Heart left ventricle (tissue), 13 donors: ENCODE measurements at regions not wholly inside any gene's neighbourhood (a gene's known extent, or its start where the extent isn't known, plus 50 kb on each side); places are given as distances from the start of the nearest gene placed in this dataset.

Source experiments
- CTCF ChIP-seq, 12 donors: fragments of 200-600 bp; sonication (generic) in 4 of 12; IDR thresholded peaks; one replicate each; pipeline versions ENCODE4 v1.5.0 to v1.8.0; 2018 to 2022; ENCODE audit warnings: antibody characterized with exemption in 12 of 12, mild to moderate bottlenecking in 5 of 12
- POLR2A ChIP-seq, 2 donors: fragments of 450-650 bp; IDR thresholded peaks; one replicate each; pipeline ENCODE4 v1.6.1; 2017; ENCODE audit warnings: antibody characterized with exemption in 2 of 2, mild to moderate bottlenecking in 2 of 2, moderate library complexity in 2 of 2
- donor health status: ischemic (EF 13 %, LVEDD 7.1; RV severe dilation, severe dysfunction).
- donor health status: DM: no; HTN: yes; CAD: no.
- donor health status: DM: no; HTN: no; CAD: no.
- donor health status: ischemic (EF 25% LVEDD 6.9; RV normal size, moderate dysfunction).
- donor health status: ischemic (EF 25% LVEDD 5.7; RV mildly dilated, moderate dysfunction).
- donor health status: ischemic (EF 35%, LVEDD 5.7; RV mildly dilated, moderate dysfunction).
- donor health status: nonischemic (EF 11% LVEDD 7.7; RV severe dilation, severe dysfunction).
- donor health status: DM: yes; HTN: yes; CAD: no.
- donor health status: PGD.
- donor health status: ischemic (EF 29% LVEDD 5.4; RV normal size, mild dysfunction).
- donor health status: nonischemic (EF 23%, LVEDD 6.1; RV moderate dilation, normal function).

GRCh38 chr1:19577036-19577435 lies 67.1 kb upstream of the NBL1 start:
- TF ChIP-seq POLR2A (IDR thresholded peaks at IDR 0.05) (no peak), CTCF (IDR thresholded peaks at IDR 0.05) (no peak)
